Omental fat pad (tissue), 3 donors: ENCODE measurements at regions not wholly inside any gene's neighbourhood (a gene's known extent, or its start where the extent isn't known, plus 50 kb on each side); places are given as distances from the start of the nearest gene placed in this dataset.

Experiments used
- ATAC-seq: fragments of 150-250 bp; one replicate; pipeline ENCODE4 v1.9.1; 2016; ENCODE audit warnings: mild to moderate bottlenecking, moderate library complexity; ENCODE audit not compliant: low FRiP score
- DNase-seq: peaks from one replicate; pipeline ENCODE4 v3.0.0-alpha.2; 2019; ENCODE audit warnings: low spot score
- CTCF ChIP-seq, 3 donors: fragments of 450-650 bp; IDR thresholded peaks; one replicate each; pipeline ENCODE4 v1.5.1; 2016 to 2017; ENCODE audit warnings: antibody characterized with exemption in 3 of 3, mild to moderate bottlenecking in 3 of 3, moderate library complexity in 2 of 3

- no peak for ATAC-seq
- no peak for DNase-seq
- no peak for TF ChIP-seq CTCF (IDR thresholded peaks at IDR 0.05)
These were observed 286.1 kb upstream of the TPM1 start for GRCh38 chr15:62756326-62756994.

GRCh38 chr15:62756995-62757360, 285.6 kb upstream of the TPM1 start:
- TF ChIP-seq CTCF (IDR thresholded peaks at IDR 0.05): no peak
- ATAC-seq (no peak), DNase-seq (no peak)

GRCh38 chr15:62757535-62757934, 285.0 kb upstream of the TPM1 start:
- DNase-seq (no peak), ATAC-seq (no peak)
- TF ChIP-seq CTCF (IDR thresholded peaks at IDR 0.05): no peak

- ATAC-seq (peak; percentile 84), DNase-seq (no peak)
- TF ChIP-seq CTCF (IDR thresholded peaks at IDR 0.05): no peak
These were observed 284.2 kb upstream of the TPM1 start for GRCh38 chr15:62758126-62758951.

GRCh38 chr15:62758952-62759349, 283.6 kb upstream of the TPM1 start:
- no peak for TF ChIP-seq CTCF (IDR thresholded peaks at IDR 0.05)
- DNase-seq (no peak), ATAC-seq (no peak)

GRCh38 chr15:62760538-62760937, 282.0 kb upstream of the TPM1 start:
- ATAC-seq: no peak
- no peak for TF ChIP-seq CTCF (IDR thresholded peaks at IDR 0.05)
- no peak for DNase-seq

GRCh38 chr15:62765916-62766315, 276.6 kb upstream of the TPM1 start:
- ATAC-seq: no peak
- no peak for DNase-seq
- no peak for TF ChIP-seq CTCF (IDR thresholded peaks at IDR 0.05)
